Keratinocyte (primary cell): ENCODE measurements at regions not wholly inside any gene's neighbourhood (a gene's known extent, or its start where the extent isn't known, plus 50 kb on each side); places are given as distances from the start of the nearest gene placed in this dataset.

Experiments used
- EZH2 ChIP-seq: IDR thresholded peaks from one replicate; pipeline ENCODE4 v1.6.1; 2012; ENCODE audit warnings: inconsistent platforms, mild to moderate bottlenecking, low read length, moderate library complexity
- TF ChIP-seq, protein P1 (sequence below), 3 experiments: IDR thresholded peaks in 1 of 3; conservative IDR thresholded peaks in 1 of 3; optimal IDR thresholded peaks in 1 of 3; 2 replicates in 2 of 3; 3 replicates in 1 of 3; pipeline versions ENCODE3 to v1.5.1; 2011; ENCODE audit warnings: low read length in 3 of 3, mild to moderate bottlenecking in 3 of 3, moderate library complexity in 2 of 3, control low read depth in 1 of 3, inconsistent platforms in 1 of 3; ENCODE audit not compliant: insufficient read depth in 2 of 3; ENCODE audit errors: extremely low read depth in 1 of 3

DNA sequence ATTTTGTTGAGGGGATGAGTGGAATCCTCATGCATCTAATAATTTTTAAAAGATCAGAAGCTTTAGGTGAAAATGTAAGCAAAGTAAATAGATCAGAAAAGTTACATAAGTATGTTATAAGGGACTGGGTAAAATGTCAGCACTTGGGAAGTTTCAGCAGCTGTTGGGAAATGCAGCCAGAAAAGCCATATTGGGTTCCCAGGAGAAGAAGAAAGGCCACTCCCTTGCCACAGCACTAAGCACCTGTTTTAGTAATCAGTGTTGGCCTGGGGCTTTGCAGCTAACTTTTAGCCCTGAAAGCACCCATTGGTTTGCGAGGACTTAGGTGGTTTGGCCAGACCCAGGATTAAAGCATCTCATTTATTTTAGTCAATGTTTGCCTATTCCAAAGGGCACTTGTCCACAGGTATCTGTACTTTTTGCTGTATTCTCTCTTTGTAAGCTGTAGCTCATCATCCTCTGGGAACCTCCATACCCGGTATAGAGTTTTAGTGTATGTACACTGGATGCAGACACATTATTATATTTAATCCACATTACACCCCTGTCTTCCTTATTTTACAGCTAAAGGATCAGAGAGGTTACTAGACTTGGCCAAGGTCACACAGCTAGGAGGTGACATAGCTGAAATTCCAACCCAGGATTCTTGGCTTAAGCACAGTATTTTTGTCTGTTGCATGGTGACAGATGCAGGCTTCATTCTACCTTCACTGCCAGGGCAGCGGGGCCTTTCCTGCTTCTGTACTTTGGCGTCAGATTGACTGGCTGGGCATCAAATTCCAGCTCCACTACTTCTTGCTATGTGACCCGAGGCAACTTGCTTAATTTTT, 127.7 kb upstream of the SESN3 start:
- TF ChIP-seq, protein P1, sequence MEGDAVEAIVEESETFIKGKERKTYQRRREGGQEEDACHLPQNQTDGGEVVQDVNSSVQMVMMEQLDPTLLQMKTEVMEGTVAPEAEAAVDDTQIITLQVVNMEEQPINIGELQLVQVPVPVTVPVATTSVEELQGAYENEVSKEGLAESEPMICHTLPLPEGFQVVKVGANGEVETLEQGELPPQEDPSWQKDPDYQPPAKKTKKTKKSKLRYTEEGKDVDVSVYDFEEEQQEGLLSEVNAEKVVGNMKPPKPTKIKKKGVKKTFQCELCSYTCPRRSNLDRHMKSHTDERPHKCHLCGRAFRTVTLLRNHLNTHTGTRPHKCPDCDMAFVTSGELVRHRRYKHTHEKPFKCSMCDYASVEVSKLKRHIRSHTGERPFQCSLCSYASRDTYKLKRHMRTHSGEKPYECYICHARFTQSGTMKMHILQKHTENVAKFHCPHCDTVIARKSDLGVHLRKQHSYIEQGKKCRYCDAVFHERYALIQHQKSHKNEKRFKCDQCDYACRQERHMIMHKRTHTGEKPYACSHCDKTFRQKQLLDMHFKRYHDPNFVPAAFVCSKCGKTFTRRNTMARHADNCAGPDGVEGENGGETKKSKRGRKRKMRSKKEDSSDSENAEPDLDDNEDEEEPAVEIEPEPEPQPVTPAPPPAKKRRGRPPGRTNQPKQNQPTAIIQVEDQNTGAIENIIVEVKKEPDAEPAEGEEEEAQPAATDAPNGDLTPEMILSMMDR (optimal IDR thresholded peaks at IDR 0.05 in 1 of 3, IDR thresholded peaks at IDR 0.05 in 1 of 3, conservative IDR thresholded peaks at IDR 0.05 in 1 of 3; ENCODE audit: extremely low read depth in 1 of 3, insufficient read depth in 2 of 3, low read length in 3 of 3) = no peak
- no peak for TF ChIP-seq EZH2
